Liver (tissue), 8 donors: ENCODE measurements at regions not wholly inside any gene's neighbourhood (a gene's known extent, or its start where the extent isn't known, plus 50 kb on each side); places are given as distances from the start of the nearest gene placed in this dataset.

Experiments
- DNase-seq: peaks from one replicate; pipeline ENCODE4 v3.0.0-alpha.2; 2017; ENCODE audit warnings: low spot score
- H3K27ac ChIP-seq, 2 donors: one replicate each; pipeline ENCODE4 v1.7.0; 2013; ENCODE audit warnings: inconsistent platforms in 2 of 2, low read length in 2 of 2, control low read depth in 1 of 2, low read depth in 1 of 2, mild to moderate bottlenecking in 1 of 2
- H3K27me3 ChIP-seq, 4 donors: one replicate each; pipeline versions ENCODE4 v1.6.1 to v1.7.0; 2013; ENCODE audit warnings: low read length in 3 of 4, inconsistent platforms in 1 of 4, mild to moderate bottlenecking in 1 of 4, moderate library complexity in 1 of 4; ENCODE audit not compliant: control insufficient read depth in 4 of 4, insufficient read depth in 4 of 4
- H3K36me3 ChIP-seq, 4 donors: one replicate each; pipeline versions ENCODE4 v1.6.1 to v1.7.0; 2013; ENCODE audit warnings: low read length in 3 of 4, mild to moderate bottlenecking in 3 of 4, low read depth in 1 of 4, moderate library complexity in 1 of 4; ENCODE audit not compliant: control insufficient read depth in 4 of 4, insufficient read depth in 3 of 4
- H3K4me1 ChIP-seq, 4 donors: one replicate each; pipeline versions ENCODE4 v1.6.1 to v1.7.0; 2013; ENCODE audit warnings: low read length in 3 of 4, mild to moderate bottlenecking in 3 of 4, moderate library complexity in 1 of 4; ENCODE audit not compliant: control insufficient read depth in 4 of 4, insufficient read depth in 4 of 4
- H3K4me3 ChIP-seq, 3 donors: one replicate each; pipeline versions ENCODE4 v1.6.1 to v1.7.0; 2013; ENCODE audit warnings: low read length in 3 of 3, control low read depth in 1 of 3, low read depth in 1 of 3, mild to moderate bottlenecking in 1 of 3
- H3K9ac ChIP-seq, 2 donors: one replicate each; pipeline ENCODE4 v1.7.0; 2013; ENCODE audit warnings: low read length in 2 of 2, mild to moderate bottlenecking in 2 of 2, moderate library complexity in 2 of 2, control low read depth in 1 of 2, low read depth in 1 of 2
- H3K9me3 ChIP-seq, 4 donors: one replicate each; pipeline versions ENCODE4 v1.6.1 to v1.7.0; 2013; ENCODE audit warnings: low read length in 3 of 4; ENCODE audit not compliant: control insufficient read depth in 4 of 4
- FOXA2 ChIP-seq: IDR thresholded peaks from 2 replicates; pipeline ENCODE4 v1.6.1; 2016; ENCODE audit warnings: antibody characterized with exemption
- JUND ChIP-seq, 2 donors: IDR thresholded peaks; 2 replicates each; pipeline ENCODE4 v1.6.1; 2016; ENCODE audit warnings: antibody characterized with exemption in 2 of 2
- MAX ChIP-seq: IDR thresholded peaks from 2 replicates; pipeline ENCODE4 v1.6.1; 2016; ENCODE audit warnings: antibody characterized with exemption
- NR2F2 ChIP-seq: IDR thresholded peaks from 2 replicates; pipeline ENCODE4 v1.6.1; 2016; ENCODE audit warnings: antibody characterized with exemption
- RXRA ChIP-seq, 2 donors: IDR thresholded peaks; 2 replicates each; pipeline ENCODE4 v1.6.1; 2017 to 2018; ENCODE audit warnings: antibody characterized with exemption in 2 of 2, mild to moderate bottlenecking in 1 of 2
- TAF1 ChIP-seq: conservative IDR thresholded peaks from 2 replicates; pipeline ENCODE4 v1.6.1; 2016; ENCODE audit warnings: antibody characterized with exemption, mild to moderate bottlenecking
- ZBTB33 ChIP-seq: IDR thresholded peaks from 2 replicates; pipeline ENCODE4 v1.6.1; 2016; ENCODE audit warnings: antibody characterized with exemption
- WGBS: extraction: QIAGEN DNeasy Blood & Tissue Kit; methylation state at CpG from one replicate; pipeline ENCODE4 v1.1.7; 2013; 5-methylcytosine and 5-hydroxymethylcytosine counted together
- TF ChIP-seq, protein P1 (sequence below): IDR thresholded peaks from 2 replicates; pipeline ENCODE4 v1.6.1; 2016; ENCODE audit warnings: antibody characterized with exemption
- TF ChIP-seq, protein P2 (sequence below): fragments of 150-350 bp; IDR thresholded peaks from 2 replicates; pipeline ENCODE4 v1.5.1; 2017; ENCODE audit warnings: improper control_type of control experiment, low read depth, low read length; ENCODE audit not compliant: missing input control
- donor health status: healthy.
- donor health status: healthy.
- donor health status: healthy.
- donor health status: healthy.
- donor health status: healthy.

- Histone ChIP-seq H3K27me3 (no peaks in the 10 kb centered on the region), H3K9ac (no peak overlapping the region), H3K4me1 (peaks cover 0 to 22% (median 10%) of the 10 kb centered on the region in 4 donors), H3K27ac (no peak overlapping the region), H3K4me3 (no peak overlapping the region), H3K36me3 (no peaks in the 10 kb centered on the region), H3K9me3 (no peaks in the 10 kb centered on the region)
- WGBS = 88% methylated on average over 7 of the region's 7 CpGs
- no peak for DNase-seq
- TF ChIP-seq TAF1 (no peak), MAX (no peak), JUND (IDR thresholded peaks at IDR 0.05) (no peak), FOXA2 (no peak), RXRA (IDR thresholded peaks at IDR 0.05) (no peak)
- TF ChIP-seq, protein P1, sequence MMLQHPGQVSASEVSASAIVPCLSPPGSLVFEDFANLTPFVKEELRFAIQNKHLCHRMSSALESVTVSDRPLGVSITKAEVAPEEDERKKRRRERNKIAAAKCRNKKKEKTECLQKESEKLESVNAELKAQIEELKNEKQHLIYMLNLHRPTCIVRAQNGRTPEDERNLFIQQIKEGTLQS = no peak
Measured at GRCh38 chr11:44397586-44398178, 87.7 kb upstream of the ALX4 start.

DNA sequence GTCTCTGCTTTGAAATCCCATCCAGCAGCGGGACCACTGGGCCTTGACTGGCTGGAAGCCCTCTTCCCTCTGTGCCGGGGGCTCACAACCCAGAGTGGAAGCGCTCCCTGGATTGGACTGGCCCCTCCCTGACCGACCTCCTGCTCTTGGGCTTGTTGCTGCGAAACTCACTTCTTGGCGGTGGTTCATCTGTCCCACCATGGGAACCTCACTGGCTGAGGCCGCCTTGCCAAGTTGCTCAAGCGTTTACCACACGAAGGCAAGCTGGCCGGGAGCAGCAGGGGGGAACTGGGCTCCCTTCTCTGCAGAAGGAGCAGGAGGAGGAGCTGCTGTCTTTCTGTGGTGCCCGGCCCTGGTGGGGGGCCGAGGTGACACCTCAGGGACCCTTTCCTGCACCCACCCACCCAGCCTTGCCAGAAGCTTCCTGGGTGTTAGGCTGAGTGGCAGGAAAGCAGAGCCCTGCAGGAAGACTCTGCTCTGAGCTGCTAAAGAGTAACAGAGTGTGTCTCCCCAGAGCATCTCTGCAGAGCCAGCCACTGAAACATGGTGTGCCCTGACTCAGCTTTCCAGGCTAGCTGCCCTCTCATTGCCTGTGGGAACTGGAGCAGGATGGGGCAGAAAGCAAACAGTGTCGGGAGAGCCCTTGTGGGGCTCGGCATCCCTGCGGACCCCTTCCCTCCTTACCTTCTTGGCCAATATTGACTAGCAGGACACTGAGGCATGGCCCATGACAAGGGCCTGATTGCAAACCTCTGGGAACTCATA, 88.5 kb upstream of the ALX4 start:
- DNase-seq = no peak
- H3K4me1 ChIP-seq = peaks cover 0 to 22% (median 10%) of the 10 kb centered on the region in 4 donors

More for the DNA sequence above, 88.5 kb upstream of the ALX4 start:
- TF ChIP-seq, protein P2, sequence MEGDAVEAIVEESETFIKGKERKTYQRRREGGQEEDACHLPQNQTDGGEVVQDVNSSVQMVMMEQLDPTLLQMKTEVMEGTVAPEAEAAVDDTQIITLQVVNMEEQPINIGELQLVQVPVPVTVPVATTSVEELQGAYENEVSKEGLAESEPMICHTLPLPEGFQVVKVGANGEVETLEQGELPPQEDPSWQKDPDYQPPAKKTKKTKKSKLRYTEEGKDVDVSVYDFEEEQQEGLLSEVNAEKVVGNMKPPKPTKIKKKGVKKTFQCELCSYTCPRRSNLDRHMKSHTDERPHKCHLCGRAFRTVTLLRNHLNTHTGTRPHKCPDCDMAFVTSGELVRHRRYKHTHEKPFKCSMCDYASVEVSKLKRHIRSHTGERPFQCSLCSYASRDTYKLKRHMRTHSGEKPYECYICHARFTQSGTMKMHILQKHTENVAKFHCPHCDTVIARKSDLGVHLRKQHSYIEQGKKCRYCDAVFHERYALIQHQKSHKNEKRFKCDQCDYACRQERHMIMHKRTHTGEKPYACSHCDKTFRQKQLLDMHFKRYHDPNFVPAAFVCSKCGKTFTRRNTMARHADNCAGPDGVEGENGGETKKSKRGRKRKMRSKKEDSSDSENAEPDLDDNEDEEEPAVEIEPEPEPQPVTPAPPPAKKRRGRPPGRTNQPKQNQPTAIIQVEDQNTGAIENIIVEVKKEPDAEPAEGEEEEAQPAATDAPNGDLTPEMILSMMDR = no peak
- no peak for TF ChIP-seq FOXA2
- TF ChIP-seq ZBTB33 = no peak
- TF ChIP-seq, protein P1 = no peak
- TF ChIP-seq RXRA (IDR thresholded peaks at IDR 0.05) = no peak
- no peak for TF ChIP-seq NR2F2
- H3K27ac ChIP-seq = no peak overlapping the region
- no peak overlapping the region for H3K4me3 ChIP-seq
- H3K36me3 ChIP-seq = no peaks in the 10 kb centered on the region
- H3K9me3 ChIP-seq = no peaks in the 10 kb centered on the region
- H3K9ac ChIP-seq = no peak overlapping the region
- H3K27me3 ChIP-seq = no peaks in the 10 kb centered on the region
- WGBS = 81% methylated on average over 15 of the region's 15 CpGs
